GM18909 (cell line): ENCODE measurements at regions not wholly inside any gene's neighbourhood (a gene's known extent, or its start where the extent isn't known, plus 50 kb on each side); places are given as distances from the start of the nearest gene placed in this dataset.

ENCODE experiments used
- ATAC-seq: cut with Tn5 transposase; IDR thresholded peaks from one replicate; pipeline ENCODE4 v1.9.1; 2021; ENCODE audit warnings: mild to moderate bottlenecking; ENCODE audit not compliant: unreplicated experiment, poor library complexity

- ATAC-seq, result no peak
Observed at GRCh38 chr2:136482966-136483365, 282.4 kb upstream of the THSD7B start.

- ATAC-seq, result no peak
Observed at GRCh38 chr2:136482006-136482405, 283.3 kb upstream of the THSD7B start.

DNA sequence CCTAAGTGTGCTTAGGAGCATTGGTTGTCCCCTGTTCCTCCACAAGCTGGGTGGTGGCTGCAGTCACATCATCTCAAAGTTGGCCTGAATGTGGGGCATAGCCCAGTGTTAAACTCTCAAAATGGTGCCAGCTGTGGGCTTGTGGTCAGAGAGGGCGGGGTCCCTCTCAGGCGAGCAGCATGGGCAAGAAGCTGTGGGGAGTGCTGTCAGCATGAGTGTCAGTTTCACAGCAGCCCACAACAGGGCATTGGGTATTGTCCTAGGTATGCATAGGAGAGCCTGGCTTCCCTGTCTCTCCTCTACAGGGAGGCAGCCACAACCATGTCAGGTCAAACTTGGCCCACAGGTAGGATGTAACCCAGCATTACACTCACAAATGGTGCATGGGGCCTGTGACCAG is 285.6 kb upstream of the THSD7B start:
- ATAC-seq, result no peak

DNA sequence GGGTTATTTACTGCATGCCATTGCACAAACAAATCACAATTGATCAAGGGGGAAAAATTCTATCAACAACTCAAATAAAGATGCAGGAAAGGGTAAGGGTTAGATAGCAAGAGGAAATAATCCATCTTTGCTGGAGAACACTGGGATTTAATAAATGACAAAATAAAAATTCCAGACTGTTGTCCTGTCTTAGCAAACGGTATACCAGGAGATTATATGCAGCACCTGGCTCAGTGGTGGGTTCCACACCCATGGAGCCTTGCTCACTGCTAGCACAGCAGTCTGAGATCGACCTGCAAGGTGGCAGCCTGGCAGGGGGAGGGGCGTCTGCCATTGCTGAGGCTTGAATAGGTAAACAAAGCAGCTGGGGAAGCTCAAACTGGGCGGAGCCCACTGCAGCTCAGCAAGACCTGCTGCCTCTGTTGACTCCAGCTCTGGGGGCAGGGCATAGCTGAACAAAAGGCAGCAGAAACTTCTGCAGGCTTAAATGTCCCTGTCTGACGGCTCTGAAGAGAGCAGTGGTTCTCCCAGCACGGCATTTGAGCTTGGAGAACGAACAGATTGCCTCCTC is 296.5 kb upstream of the THSD7B start:
- no peak for ATAC-seq

DNA sequence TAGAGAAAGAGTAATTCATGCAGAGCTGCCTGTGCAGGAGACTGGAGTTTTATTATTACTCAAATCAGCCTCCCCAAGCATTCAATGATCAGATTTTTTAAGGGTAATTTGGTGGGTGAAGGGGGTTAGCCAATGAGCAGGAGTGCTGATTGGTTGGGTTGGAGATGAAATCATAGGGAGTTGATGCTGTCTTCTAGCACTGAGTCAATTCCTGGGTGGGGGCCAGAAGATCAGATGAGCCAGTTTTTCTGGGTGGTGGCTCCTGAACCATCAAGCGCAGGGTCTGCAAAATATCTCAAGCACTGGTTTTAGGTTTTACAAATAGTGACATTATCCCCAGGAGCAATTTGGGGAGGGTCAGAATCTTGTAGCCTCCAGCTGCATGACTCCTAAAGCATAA is 312.8 kb upstream of the THSD7B start:
- no peak for ATAC-seq

DNA sequence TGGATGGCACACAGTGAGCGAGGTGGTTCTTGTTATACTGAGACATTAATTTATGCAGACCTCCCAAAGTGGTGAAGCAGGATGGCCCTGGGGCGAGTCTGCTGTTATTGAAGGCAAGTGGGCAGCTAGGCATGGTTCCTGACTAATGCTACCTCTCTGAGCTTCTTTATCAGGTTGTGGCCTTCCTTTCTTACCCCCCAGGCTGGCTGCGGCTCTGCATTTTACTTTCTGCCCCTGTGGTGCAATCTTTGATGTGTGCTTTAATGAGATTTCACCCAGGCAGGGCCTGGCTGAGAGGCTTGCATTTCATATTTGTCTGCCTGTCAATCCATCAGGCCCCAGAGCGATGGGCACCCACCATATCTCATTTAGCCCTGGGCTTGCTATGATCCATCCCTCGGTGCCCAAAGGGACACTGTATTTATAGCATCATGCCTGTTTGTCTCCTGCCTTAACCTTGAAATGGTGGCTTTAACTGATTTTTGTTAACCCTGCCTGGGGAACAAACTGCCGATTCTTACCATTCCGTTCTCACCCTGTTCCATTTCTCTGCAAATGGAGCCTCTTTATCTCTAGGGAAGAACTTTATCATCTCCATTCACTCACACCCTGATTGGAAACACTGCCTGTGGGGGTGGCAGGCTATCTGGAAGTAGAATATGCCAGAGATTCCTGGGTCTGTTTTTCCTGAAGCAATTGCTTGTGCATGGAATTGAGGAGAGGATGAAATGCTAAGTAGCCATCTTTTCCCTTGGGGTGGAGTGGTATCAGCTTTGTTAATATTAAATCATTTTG is 316.2 kb upstream of the THSD7B start:
- ATAC-seq, result no peak

DNA sequence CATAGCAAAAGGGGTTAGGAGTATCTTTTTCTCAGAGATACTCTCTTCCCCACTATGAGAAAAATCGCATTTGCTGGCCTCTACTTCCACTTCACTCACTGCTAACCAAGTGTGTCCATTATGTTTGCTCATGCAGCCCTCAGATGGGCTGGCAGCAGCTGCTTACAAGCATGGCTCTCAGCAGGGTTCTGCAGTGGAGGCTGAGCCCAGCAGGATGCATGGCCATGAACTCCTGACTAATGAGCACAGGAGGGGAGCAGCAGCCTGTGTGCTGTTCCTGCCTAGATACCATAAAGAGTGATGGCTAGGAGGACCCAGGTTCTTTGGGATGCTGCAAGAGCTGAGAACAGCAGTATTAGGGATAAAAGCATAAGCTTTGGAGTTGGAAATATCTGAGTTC is 316.9 kb upstream of the THSD7B start:
- ATAC-seq, result no peak

DNA sequence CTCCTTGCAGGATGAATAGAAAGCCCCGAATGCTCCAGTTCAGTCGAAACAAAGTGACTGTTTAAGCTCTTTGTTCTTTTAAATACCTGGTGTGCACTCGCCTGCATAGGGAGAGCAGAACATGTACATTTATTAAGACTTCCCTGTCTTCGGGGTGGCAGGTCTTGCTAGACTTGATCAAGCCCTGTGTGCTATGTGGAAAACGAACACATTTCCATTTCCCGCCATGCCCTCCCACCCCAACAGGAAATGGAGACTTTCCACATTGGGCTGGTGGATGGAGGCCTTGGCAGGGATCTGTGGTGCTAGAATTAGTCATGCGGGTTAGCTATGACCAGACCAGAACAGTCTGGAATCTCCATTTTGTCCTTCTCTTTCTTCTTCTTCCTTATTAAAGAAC is 321.0 kb upstream of the THSD7B start:
- ATAC-seq, result no peak

- no peak for ATAC-seq
Observed at GRCh38 chr2:136443661-136444060, 321.7 kb upstream of the THSD7B start.

- ATAC-seq, result no peak
Observed at GRCh38 chr2:136441979-136442714, 323.2 kb upstream of the THSD7B start.

- no peak for ATAC-seq
Observed at GRCh38 chr2:136439064-136439676, 321.2 kb upstream of the CXCR4 start.

DNA sequence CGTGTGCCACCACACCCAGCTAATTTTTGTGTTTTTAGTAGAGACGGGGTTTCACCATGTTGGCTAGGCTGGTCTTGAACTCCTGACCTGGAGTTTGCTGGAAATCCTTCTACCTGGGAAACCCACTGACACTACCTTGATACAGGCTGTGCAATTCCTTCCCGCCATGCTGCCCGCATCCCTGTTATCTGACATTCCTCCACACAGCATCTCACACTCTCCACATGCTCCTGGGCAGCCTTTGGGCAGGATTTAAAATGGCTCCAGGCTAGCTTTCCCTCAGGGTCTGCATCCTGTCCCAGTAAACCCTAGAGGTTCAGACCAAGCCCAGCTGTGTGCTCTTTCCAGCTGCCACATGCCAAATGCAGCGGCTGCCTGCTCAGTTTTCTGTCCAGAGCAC is 319.5 kb upstream of the CXCR4 start:
- ATAC-seq, result no peak

- ATAC-seq, result no peak
Observed at GRCh38 chr2:136436936-136437335, 319.0 kb upstream of the CXCR4 start.

- ATAC-seq, result no peak
Observed at GRCh38 chr2:136434251-136434715, 316.3 kb upstream of the CXCR4 start.

DNA sequence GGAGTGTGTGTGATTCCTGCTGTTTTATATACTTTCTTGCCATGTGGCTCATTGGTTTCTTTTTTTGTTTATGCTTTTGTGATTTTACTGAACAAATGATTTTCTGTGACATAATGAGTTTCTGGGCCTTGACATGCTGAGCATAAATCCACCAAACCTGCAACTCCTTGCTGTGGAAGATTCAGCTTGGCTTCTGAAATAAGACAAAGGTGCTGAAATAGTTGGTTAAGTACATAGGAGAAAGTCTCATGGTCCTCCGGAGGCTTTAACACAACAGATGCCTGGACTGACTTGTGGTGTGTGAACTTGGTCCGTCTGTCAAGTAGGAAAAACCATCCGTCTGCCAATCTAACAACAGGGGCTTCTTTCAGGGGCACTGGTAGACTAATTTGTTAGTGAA is 315.3 kb upstream of the CXCR4 start:
- no peak for ATAC-seq

GRCh38 chr2:136424112-136424511 is 306.2 kb upstream of the CXCR4 start:
- ATAC-seq, result no peak

DNA sequence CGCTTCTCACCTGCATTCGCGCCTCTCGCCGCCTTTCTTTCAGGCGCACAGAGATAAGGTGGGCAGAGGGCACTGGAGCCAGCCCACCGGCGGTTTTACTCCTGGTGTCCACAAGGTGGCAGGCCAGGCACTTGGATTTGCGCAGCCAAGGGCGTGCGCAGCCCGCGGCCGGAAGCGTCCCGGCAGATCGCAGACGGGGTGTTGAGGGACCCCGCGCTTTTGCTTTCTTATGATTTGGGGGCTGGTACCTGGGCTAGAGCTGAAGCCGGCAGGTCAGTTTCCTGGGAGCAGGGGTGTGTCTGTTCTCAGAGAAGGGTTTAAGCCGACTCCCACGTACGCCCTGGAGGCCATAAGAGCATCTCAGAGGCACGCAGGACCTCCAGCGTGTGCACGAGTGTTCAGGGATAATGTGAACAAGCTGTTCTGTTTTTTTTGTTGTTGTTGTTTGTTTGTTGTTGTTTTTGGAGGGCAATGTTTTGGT is 305.6 kb upstream of the CXCR4 start:
- ATAC-seq, result peak; percentile 99

DNA sequence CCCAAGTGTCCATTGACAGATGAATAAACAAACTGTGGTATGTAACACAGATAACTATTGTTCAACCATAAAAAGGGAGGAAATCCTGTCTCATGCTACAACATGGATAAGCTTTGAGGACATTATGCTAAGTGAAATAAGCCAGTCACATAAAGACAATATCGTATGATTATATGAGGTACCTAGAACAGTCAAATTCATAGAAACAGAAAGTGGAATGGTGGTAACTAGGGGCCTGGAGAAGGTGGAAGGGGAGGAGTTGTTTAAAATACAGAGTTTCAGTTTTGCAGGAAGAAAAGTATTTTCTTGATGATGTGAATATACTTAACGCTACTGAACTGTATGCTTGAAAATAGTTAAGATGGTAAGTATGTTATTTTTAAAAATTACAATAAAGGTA is 304.6 kb upstream of the CXCR4 start:
- no peak for ATAC-seq

- ATAC-seq, result no peak
Observed at GRCh38 chr2:136420346-136420745, 302.4 kb upstream of the CXCR4 start.

DNA sequence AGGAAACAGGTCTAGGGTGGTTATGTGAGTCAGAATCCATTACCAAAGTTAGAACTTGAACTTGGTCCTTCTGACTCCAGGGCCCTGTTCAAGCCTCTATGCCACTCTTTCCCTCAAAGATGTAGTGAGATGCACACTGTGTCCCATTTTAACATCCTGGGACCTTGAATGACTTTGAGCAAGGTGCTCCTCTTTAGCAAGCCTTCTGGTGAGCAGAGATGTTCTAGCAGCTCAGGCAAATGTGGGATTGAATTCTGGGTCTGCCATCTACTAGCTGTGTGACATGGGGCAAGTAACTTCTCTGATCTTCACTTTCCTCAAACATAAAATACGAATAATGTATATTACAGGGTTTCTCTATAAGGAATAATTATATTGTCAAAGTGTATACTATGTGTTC is 294.0 kb upstream of the CXCR4 start:
- no peak for ATAC-seq

- no peak for ATAC-seq
Observed at GRCh38 chr2:136410673-136411072, 292.7 kb upstream of the CXCR4 start.
